GM13976 (cell line): ENCODE measurements at regions not wholly inside any gene's neighbourhood (a gene's known extent, or its start where the extent isn't known, plus 50 kb on each side); places are given as distances from the start of the nearest gene placed in this dataset.

Source experiments
- DNase-seq: peaks from one replicate; pipeline ENCODE4 v3.0.0; 2012; ENCODE audit warnings: low spot score
- in situ Hi-C: fragments of 300-500 bp; cut with MboI; formaldehyde crosslinking; loops from one replicate; pipeline ENCODE4 v1.12.0; 2022; ENCODE audit warnings: low sequenced_read_pairs, mixed read lengths, inconsistent platforms; ENCODE audit not compliant: unreplicated experiment
- TF ChIP-seq, protein P1 (sequence below): IDR thresholded peaks from 2 replicates; pipeline ENCODE4 v1.5.1; 2012; ENCODE audit warnings: borderline replicate concordance, mild to moderate bottlenecking; ENCODE audit not compliant: insufficient read depth; ENCODE audit errors: extremely low read depth, missing control alignments, control extremely low read depth

DNA sequence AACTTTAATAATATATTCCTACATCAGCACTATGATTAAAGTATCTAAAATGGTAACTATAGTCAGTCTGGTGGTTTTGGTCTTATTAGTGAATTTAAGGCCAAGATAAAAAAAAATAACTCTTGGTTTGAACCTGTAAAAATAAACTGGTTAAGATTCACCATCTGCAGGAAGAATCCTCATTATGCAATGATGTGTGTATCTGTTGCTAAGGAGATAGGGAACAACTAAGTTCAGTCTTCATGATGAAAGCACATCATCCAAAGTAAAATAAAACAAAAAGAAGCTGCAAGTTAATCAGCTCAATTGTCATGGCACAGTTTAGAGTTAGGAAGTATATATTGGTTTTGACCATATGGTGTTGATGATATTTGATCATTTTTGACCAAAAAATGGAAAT lies 466.0 kb downstream of the NYAP2 start:
- no peak for DNase-seq
- in situ Hi-C loops = no loop called here
- TF ChIP-seq, protein P1, sequence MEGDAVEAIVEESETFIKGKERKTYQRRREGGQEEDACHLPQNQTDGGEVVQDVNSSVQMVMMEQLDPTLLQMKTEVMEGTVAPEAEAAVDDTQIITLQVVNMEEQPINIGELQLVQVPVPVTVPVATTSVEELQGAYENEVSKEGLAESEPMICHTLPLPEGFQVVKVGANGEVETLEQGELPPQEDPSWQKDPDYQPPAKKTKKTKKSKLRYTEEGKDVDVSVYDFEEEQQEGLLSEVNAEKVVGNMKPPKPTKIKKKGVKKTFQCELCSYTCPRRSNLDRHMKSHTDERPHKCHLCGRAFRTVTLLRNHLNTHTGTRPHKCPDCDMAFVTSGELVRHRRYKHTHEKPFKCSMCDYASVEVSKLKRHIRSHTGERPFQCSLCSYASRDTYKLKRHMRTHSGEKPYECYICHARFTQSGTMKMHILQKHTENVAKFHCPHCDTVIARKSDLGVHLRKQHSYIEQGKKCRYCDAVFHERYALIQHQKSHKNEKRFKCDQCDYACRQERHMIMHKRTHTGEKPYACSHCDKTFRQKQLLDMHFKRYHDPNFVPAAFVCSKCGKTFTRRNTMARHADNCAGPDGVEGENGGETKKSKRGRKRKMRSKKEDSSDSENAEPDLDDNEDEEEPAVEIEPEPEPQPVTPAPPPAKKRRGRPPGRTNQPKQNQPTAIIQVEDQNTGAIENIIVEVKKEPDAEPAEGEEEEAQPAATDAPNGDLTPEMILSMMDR = no peak

DNA sequence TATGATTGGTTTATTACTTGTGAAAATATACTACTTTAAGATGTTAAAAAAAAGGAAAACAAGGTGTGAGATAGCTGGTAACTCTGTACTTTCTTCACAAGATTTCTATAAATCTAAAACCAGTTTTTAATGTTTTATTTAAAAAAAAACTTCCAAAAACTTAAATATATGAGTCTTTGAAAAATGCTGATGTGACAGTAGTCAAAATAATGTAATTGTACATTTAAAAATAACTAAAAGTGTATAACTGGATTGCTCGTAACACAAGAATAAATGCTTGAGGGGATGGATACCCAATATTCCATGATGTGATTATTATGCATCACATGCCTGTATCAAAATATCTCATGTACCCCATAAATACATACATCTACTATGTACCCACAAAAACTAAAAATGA lies 464.9 kb downstream of the NYAP2 start:
- no peak for DNase-seq
- TF ChIP-seq, protein P1 = no peak
- in situ Hi-C loops = no loop called here

DNA sequence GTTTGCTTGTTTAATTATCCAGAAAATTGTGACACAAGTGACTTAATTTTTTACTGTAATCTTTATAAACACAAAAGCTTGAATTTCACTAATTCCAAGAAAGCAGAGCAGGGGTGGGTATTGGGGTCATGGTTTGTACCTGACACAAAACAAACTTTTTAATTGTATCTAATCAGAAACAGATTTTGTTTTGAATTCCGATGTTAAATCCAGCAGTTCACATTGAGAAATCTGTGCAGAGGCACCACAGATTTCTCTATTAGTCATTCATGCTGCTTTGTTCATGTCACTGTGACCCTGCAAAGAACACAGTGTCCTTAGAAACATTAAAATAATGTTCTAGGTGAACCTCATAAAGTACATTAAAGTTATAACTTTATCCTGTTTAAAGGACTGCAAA lies 443.4 kb downstream of the NYAP2 start:
- in situ Hi-C loops = no loop called here
- TF ChIP-seq, protein P1 = no peak
- DNase-seq = no peak

DNA sequence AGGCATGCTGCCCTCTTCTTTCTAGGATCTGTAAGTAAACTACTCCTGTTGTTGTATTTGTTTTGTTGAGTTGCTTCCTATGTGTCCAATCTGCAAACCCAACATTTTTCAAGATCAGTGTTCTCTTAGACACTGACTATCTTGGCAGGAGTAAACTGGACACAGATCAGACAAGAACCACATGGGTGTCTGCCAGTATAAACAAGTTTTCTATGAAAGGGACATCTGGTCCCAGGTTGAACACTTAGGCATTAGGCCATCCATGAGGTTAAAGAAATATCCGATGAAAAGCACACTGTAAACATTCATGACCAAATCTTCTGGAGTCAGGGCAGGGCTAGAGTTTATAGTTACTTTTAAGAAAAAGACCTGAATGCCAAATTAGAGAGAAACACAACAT lies 441.8 kb downstream of the NYAP2 start:
- TF ChIP-seq, protein P1 = no peak
- in situ Hi-C loops = no loop called here
- no peak for DNase-seq

DNA sequence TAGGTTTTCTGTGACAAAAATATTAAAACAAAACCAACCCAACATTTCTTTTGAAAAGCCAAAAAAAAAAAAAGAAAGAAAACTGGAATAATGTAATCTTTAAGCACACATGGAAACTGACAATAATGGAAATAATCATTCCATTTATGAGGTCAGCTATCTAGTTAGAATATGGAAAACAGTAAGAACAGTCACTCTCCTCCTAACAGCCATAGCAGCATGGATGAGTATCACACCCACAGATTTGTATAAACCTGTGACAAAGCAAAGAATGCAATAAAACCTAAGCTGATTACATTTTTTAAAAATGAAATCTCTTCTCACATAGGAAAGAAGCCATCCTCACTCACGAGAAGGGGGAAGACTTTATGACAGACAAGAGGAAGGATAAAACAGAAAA lies 437.8 kb downstream of the NYAP2 start:
- TF ChIP-seq, protein P1 = no peak
- DNase-seq = no peak
- in situ Hi-C loops = no loop called here

DNA sequence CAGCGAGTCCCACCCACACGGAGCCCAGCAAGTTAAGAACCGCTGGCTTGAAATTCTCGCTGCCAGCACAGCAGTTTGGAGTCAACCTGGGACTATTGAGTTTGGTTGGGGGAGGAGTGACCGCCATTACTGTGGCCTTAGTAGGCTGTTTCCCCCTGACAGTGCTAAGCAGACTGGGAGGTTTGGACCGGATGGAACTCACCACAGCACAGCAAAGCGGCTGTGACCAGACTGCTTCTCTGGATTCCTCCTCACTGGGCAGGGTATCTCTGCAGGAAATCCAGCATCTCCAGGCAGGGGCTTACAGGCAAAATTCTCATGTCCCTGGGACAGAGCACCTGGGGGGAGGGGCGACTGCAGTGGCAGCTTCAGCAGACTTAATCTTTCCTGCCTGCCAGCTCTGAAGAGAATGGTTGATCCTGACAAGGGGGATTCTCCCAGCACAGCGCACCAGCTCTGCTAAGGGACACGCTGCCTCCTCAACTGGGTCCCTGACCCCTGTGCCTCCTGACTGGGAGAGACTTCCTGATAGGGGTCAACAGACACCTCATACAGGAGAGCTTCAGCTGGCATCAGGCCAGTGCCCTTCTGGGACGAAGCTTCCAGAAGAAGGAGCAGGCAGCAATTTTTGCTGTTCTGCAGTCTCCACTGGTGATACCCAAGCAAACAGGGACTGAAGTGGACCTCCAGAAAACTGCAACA lies 425.4 kb downstream of the NYAP2 start:
- in situ Hi-C loops = no loop called here
- DNase-seq = no peak
- TF ChIP-seq, protein P1 = no peak
